HFF-Myc (cell line): ENCODE measurements at regions not wholly inside any gene's neighbourhood (a gene's known extent, or its start where the extent isn't known, plus 50 kb on each side); places are given as distances from the start of the nearest gene placed in this dataset.

Source experiments
- DNase-seq: peaks from one replicate; pipeline ENCODE4 v3.0.0-alpha.2; 2011; ENCODE audit warnings: low read depth; ENCODE audit errors: extremely low read depth
- H3K4me3 ChIP-seq: replicated peaks from 2 replicates; pipeline ENCODE4 v1.5.1; 2011; ENCODE audit warnings: low read depth, mild to moderate bottlenecking, control low read depth, low read length
- CTCF ChIP-seq: IDR thresholded peaks from 2 replicates; pipeline ENCODE4 v1.5.1; 2012; ENCODE audit warnings: mild to moderate bottlenecking, low read depth, low read length, control low read depth; ENCODE audit errors: missing control alignments

- no peak for TF ChIP-seq CTCF
- H3K4me3 ChIP-seq = no peak overlapping the region
- no peak for DNase-seq
Measured at GRCh38 chr3:139745831-139746230, 68.1 kb upstream of the NMNAT3 start.

- TF ChIP-seq CTCF = no peak
- no peak for DNase-seq
- no peak overlapping the region for H3K4me3 ChIP-seq
Measured at GRCh38 chr3:139738697-139739096, 60.9 kb upstream of the NMNAT3 start.

GRCh38 chr3:139737682-139738361 is 60.0 kb upstream of the NMNAT3 start:
- DNase-seq = no peak
- H3K4me3 ChIP-seq = no peak overlapping the region
- TF ChIP-seq CTCF = no peak

GRCh38 chr3:139735191-139735590 is 57.4 kb upstream of the NMNAT3 start:
- no peak for DNase-seq
- no peak for TF ChIP-seq CTCF
- no peak overlapping the region for H3K4me3 ChIP-seq

GRCh38 chr3:139732729-139733128 is 55.0 kb upstream of the NMNAT3 start:
- DNase-seq = no peak
- H3K4me3 ChIP-seq = no peak overlapping the region
- no peak for TF ChIP-seq CTCF

- H3K4me3 ChIP-seq = no peak overlapping the region
- TF ChIP-seq CTCF = no peak
- DNase-seq = no peak
Measured at GRCh38 chr3:139729300-139729699, 51.5 kb upstream of the NMNAT3 start.

- no peak overlapping the region for H3K4me3 ChIP-seq
- no peak for DNase-seq
- no peak for TF ChIP-seq CTCF
Measured at GRCh38 chr3:139728414-139728813, 50.6 kb upstream of the NMNAT3 start.
